Right lobe of liver (tissue), 6 donors: ENCODE measurements at regions not wholly inside any gene's neighbourhood (a gene's known extent, or its start where the extent isn't known, plus 50 kb on each side); places are given as distances from the start of the nearest gene placed in this dataset.
A peak's percentile ranks its signal among the peaks of the same experiment; 100 is the strongest.

Experiments
- ATAC-seq, 4 donors: fragments of 200-7000 bp; cut with Tn5 transposase; one replicate each; pipeline ENCODE4 v1.9.1; 2020; ENCODE audit warnings: mild to moderate bottlenecking in 4 of 4, moderate library complexity in 4 of 4
- DNase-seq, 3 donors: peaks; one replicate each; pipeline ENCODE4 v3.0.0-alpha.2; 2020
- H3K27ac ChIP-seq, 3 donors: fragments of 200-600 bp; one replicate each; pipeline ENCODE4 v1.8.0; 2022
- H3K27me3 ChIP-seq, 2 donors: fragments of 200-600 bp; one replicate each; pipeline ENCODE4 v1.8.0; 2022
- H3K36me3 ChIP-seq, 4 donors: fragments of 200-600 bp; sonication (generic) in 1 of 4; one replicate each; pipeline versions ENCODE4 v1.5.1 to v1.8.0; 2017 to 2022; ENCODE audit warnings: control low read depth in 1 of 4
- H3K4me1 ChIP-seq, 4 donors: fragments of 200-600 bp; sonication (generic) in 1 of 4; one replicate each; pipeline versions ENCODE4 v1.5.1 to v1.8.0; 2017 to 2022; ENCODE audit warnings: control low read depth in 1 of 4
- H3K4me3 ChIP-seq, 3 donors: fragments of 200-600 bp; one replicate each; pipeline ENCODE4 v1.8.0; 2022
- H3K9me3 ChIP-seq, 4 donors: fragments of 200-600 bp; sonication (generic) in 1 of 4; one replicate each; pipeline versions ENCODE4 v1.5.1 to v1.8.0; 2017 to 2022; ENCODE audit warnings: control low read depth in 1 of 4
- POLR2A ChIP-seq: fragments of 450-650 bp; IDR thresholded peaks from one replicate; pipeline ENCODE4 v1.6.1; 2017; ENCODE audit warnings: antibody characterized with exemption, mild to moderate bottlenecking
- whole genome bisulfite sequencing: methylation state at CpG from one replicate; pipeline ENCODE4 v1.1.6; 2018; ENCODE audit warnings: low coverage, low lambda C conversion rate; ENCODE audit not compliant: insufficient coverage; ENCODE audit errors: missing lambda C conversion rate; 5-methylcytosine and 5-hydroxymethylcytosine counted together
- intact Hi-C, 2 donors: fragments of 100-400 bp; cut with DNase I; formaldehyde crosslinking; loops; one replicate each; pipeline versions ENCODE4 v1.11.2 to v1.14.1; 2022
- TF ChIP-seq, protein P1 (sequence below), 4 donors: fragments of 200-600 bp in 3 of 4; fragments of 450-650 bp in 1 of 4; IDR thresholded peaks; one replicate each; pipeline versions ENCODE4 v1.5.1 to v1.8.0; 2016 to 2022; ENCODE audit warnings: antibody characterized with exemption in 4 of 4, mild to moderate bottlenecking in 2 of 4
- donor health status: DM: no; HTN: yes; CAD: no.
- donor health status: DM: no; HTN: no; CAD: no.
- donor health status: DM: no; HTN: no; CAD: no.
- donor health status: DM: no; HTN: yes; CAD: no.
- donor health status: DM: no; HTN: yes; CAD: no.

DNA sequence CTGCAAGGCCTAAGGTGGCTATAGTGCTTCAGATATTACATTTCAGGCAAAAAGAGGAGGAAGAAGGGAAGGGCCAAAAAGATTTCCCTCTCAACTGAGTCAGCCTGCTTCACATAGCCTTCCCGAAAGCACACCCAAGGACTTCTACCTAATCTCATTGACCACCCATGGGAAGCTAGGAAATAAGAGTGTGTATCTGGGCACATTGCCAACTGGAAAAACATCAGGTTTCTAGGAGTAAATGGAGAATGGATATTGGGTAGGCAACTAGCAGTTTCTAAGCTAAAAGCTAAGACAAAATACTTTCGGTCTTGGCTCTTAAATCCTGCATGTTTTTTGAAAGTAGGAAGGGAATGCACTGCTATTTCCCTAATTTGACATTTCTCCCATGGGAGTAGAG, 221.7 kb upstream of the GRIP1 start:
- DNase-seq (no peak), ATAC-seq (no peak)
- no peak overlapping the region for H3K27ac ChIP-seq
- no peaks in the 10 kb centered on the region for H3K4me1 ChIP-seq
- no peaks in the 10 kb centered on the region for H3K36me3 ChIP-seq
- H3K4me3 ChIP-seq, result no peak overlapping the region
- TF ChIP-seq, protein P1, sequence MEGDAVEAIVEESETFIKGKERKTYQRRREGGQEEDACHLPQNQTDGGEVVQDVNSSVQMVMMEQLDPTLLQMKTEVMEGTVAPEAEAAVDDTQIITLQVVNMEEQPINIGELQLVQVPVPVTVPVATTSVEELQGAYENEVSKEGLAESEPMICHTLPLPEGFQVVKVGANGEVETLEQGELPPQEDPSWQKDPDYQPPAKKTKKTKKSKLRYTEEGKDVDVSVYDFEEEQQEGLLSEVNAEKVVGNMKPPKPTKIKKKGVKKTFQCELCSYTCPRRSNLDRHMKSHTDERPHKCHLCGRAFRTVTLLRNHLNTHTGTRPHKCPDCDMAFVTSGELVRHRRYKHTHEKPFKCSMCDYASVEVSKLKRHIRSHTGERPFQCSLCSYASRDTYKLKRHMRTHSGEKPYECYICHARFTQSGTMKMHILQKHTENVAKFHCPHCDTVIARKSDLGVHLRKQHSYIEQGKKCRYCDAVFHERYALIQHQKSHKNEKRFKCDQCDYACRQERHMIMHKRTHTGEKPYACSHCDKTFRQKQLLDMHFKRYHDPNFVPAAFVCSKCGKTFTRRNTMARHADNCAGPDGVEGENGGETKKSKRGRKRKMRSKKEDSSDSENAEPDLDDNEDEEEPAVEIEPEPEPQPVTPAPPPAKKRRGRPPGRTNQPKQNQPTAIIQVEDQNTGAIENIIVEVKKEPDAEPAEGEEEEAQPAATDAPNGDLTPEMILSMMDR (IDR thresholded peaks at IDR 0.05), result no peak
- TF ChIP-seq POLR2A, result no peak
- intact Hi-C loops, result no loop called here
- WGBS, result 68% methylated on average over 2 of the region's 2 CpGs
- H3K27me3 ChIP-seq, result no peaks in the 10 kb centered on the region
- H3K9me3 ChIP-seq, result no peaks in the 10 kb centered on the region

DNA sequence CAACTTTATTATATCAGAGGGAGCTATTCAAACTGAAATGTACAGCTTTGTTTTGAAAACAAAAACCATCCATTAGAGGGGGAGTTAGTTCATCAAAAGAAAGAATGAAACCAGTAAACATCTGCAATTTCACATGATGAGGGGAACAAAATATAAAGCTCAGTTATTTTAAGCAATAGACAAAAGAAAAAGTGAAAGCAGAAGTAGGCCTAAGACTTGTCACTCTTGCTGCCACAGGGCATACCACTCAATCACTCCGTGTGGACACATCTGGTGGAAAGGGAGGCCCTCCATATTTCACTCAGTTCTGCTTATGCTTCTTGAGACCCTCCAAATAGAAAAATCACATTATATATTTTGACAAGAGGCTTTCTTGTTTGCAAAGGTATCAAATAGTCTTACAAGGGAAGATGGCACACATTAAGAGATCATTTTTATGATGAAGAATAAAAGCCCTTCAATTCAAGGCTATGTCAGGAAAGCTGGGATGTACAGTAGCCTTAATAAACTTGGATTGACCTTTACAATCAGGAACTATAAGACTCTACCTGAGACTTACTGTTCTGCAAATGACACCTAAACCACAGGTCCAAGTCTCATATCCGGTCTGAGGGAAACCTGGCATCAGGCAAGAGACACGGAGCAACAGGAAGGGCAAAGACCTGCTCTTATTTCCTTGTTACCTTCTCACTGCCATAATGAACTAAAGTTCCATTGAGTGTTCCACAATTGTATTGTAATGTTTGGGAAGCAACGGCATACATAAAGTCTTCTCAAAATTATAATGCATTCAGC, 222.5 kb upstream of the GRIP1 start:
- Histone ChIP-seq H3K27me3 (no peaks in the 10 kb centered on the region), H3K27ac (no peak overlapping the region), H3K36me3 (no peaks in the 10 kb centered on the region), H3K4me3 (no peak overlapping the region), H3K4me1 (no peaks in the 10 kb centered on the region), H3K9me3 (no peaks in the 10 kb centered on the region)
- DNase-seq (no peak), ATAC-seq (peak in 1 of 4 donors; percentile 43)
- TF ChIP-seq, protein P1 (IDR thresholded peaks at IDR 0.05), result no peak
- TF ChIP-seq POLR2A, result no peak
- WGBS, result 38% methylated on average over 4 of the region's 4 CpGs
- intact Hi-C loops, result no loop called here

DNA sequence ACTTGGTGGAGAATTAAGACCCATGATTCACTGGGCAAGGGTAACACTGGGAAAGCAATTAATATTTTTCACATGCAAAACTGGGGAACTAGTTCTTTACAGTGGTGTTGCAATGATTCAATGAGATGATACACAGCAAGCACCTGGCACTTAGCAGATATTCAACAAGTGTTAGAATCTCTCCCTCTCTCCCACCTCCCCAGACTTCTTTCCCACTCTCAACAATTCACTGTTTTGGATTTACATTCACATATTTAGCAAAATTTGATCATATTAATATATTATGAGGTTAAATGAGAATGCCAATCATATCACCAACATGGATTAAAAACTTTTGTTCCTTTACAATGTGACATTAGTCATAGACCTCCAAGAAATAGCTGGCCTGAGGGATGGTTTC, 223.1 kb upstream of the GRIP1 start:
- TF ChIP-seq, protein P1 (IDR thresholded peaks at IDR 0.05), result no peak
- TF ChIP-seq POLR2A, result no peak
- intact Hi-C loops, result no loop called here
- no peak for ATAC-seq

DNA sequence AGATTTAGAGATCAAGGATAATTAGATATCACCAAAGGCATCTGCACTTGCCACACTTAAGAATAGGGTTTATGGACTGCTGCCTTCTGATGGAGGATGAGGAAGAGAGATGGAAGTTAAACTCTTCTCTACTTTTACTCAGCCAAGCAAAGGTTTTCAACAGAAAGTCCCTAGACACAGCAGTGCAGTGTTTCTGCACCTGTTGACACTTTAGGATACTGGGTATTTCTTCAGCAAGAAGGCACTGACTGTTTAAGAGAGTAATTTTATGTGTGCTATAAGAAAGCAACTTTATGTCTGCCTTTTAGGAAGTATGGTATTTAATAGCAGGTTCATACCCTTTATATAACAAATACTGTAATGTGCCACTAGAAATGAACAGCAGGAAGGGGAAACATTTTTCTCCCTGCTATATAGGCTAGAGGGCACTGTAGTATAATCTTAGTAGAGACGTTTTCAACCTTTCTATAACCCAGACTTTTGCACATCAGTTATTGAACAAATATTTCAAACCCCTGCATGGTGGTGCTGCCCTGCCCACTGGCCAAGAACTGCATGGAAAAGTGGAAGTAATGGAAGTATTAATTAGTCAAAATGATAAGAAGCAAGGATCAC, 225.0 kb upstream of the GRIP1 start:
- no peak for TF ChIP-seq POLR2A
- TF ChIP-seq, protein P1 (IDR thresholded peaks at IDR 0.05), result no peak
- H3K36me3 ChIP-seq, result no peaks in the 10 kb centered on the region
- intact Hi-C loops, result no loop called here
- no peak overlapping the region for H3K27ac ChIP-seq
- H3K27me3 ChIP-seq, result no peaks in the 10 kb centered on the region
- 0% methylated on average over 1 of the region's 1 CpG for WGBS
- H3K4me3 ChIP-seq, result no peak overlapping the region
- H3K9me3 ChIP-seq, result no peaks in the 10 kb centered on the region
- ATAC-seq, result no peak
- no peaks in the 10 kb centered on the region for H3K4me1 ChIP-seq
- no peak for DNase-seq

More for the DNA sequence above, 223.1 kb upstream of the GRIP1 start:
- Histone ChIP-seq H3K27ac (no peak overlapping the region), H3K4me1 (no peaks in the 10 kb centered on the region), H3K4me3 (no peak overlapping the region), H3K36me3 (no peaks in the 10 kb centered on the region), H3K9me3 (no peaks in the 10 kb centered on the region), H3K27me3 (no peaks in the 10 kb centered on the region)
- DNase-seq, result no peak
